Liver (tissue), 7 donors: ENCODE measurements at regions not wholly inside any gene's neighbourhood (a gene's known extent, or its start where the extent isn't known, plus 50 kb on each side); places are given as distances from the start of the nearest gene placed in this dataset.

ENCODE experiments used
- DNase-seq: peaks from one replicate; pipeline ENCODE4 v3.0.0-alpha.2; 2017; ENCODE audit warnings: low spot score
- H3K27ac ChIP-seq, 2 donors: one replicate each; pipeline ENCODE4 v1.7.0; 2013; ENCODE audit warnings: inconsistent platforms in 2 of 2, low read length in 2 of 2, control low read depth in 1 of 2, low read depth in 1 of 2, mild to moderate bottlenecking in 1 of 2
- H3K27me3 ChIP-seq, 4 donors: one replicate each; pipeline versions ENCODE4 v1.6.1 to v1.7.0; 2013; ENCODE audit warnings: low read length in 3 of 4, inconsistent platforms in 1 of 4, mild to moderate bottlenecking in 1 of 4, moderate library complexity in 1 of 4; ENCODE audit not compliant: control insufficient read depth in 4 of 4, insufficient read depth in 4 of 4
- H3K36me3 ChIP-seq, 4 donors: one replicate each; pipeline versions ENCODE4 v1.6.1 to v1.7.0; 2013; ENCODE audit warnings: low read length in 3 of 4, mild to moderate bottlenecking in 3 of 4, low read depth in 1 of 4, moderate library complexity in 1 of 4; ENCODE audit not compliant: control insufficient read depth in 4 of 4, insufficient read depth in 3 of 4
- H3K4me1 ChIP-seq, 4 donors: one replicate each; pipeline versions ENCODE4 v1.6.1 to v1.7.0; 2013; ENCODE audit warnings: low read length in 3 of 4, mild to moderate bottlenecking in 3 of 4, moderate library complexity in 1 of 4; ENCODE audit not compliant: control insufficient read depth in 4 of 4, insufficient read depth in 4 of 4
- H3K4me3 ChIP-seq, 3 donors: one replicate each; pipeline versions ENCODE4 v1.6.1 to v1.7.0; 2013; ENCODE audit warnings: low read length in 3 of 3, control low read depth in 1 of 3, low read depth in 1 of 3, mild to moderate bottlenecking in 1 of 3
- H3K9ac ChIP-seq, 2 donors: one replicate each; pipeline ENCODE4 v1.7.0; 2013; ENCODE audit warnings: low read length in 2 of 2, mild to moderate bottlenecking in 2 of 2, moderate library complexity in 2 of 2, control low read depth in 1 of 2, low read depth in 1 of 2
- H3K9me3 ChIP-seq, 4 donors: one replicate each; pipeline versions ENCODE4 v1.6.1 to v1.7.0; 2013; ENCODE audit warnings: low read length in 3 of 4; ENCODE audit not compliant: control insufficient read depth in 4 of 4
- EGR1 ChIP-seq, 2 donors: IDR thresholded peaks; 2 replicates each; pipeline ENCODE4 v1.6.1; 2016 to 2018; ENCODE audit warnings: antibody characterized with exemption in 2 of 2, low read depth in 2 of 2
- FOXA1 ChIP-seq: IDR thresholded peaks from 2 replicates; pipeline ENCODE4 v1.6.1; 2016; ENCODE audit warnings: antibody characterized with exemption
- FOXA2 ChIP-seq: IDR thresholded peaks from 2 replicates; pipeline ENCODE4 v1.6.1; 2016; ENCODE audit warnings: antibody characterized with exemption
- GABPA ChIP-seq, 2 donors: IDR thresholded peaks in 1 of 2; conservative IDR thresholded peaks in 1 of 2; 2 replicates each; pipeline ENCODE4 v1.6.1; 2016; ENCODE audit warnings: antibody characterized with exemption in 2 of 2, mild to moderate bottlenecking in 1 of 2, moderate library complexity in 1 of 2
- HNF4A ChIP-seq, 2 donors: conservative IDR thresholded peaks; 2 replicates each; pipeline ENCODE4 v1.6.1; 2016; ENCODE audit warnings: antibody characterized with exemption in 2 of 2, mild to moderate bottlenecking in 2 of 2
- HNF4G ChIP-seq: IDR thresholded peaks from 2 replicates; pipeline ENCODE4 v1.6.1; 2016; ENCODE audit warnings: antibody characterized with exemption
- JUND ChIP-seq, 2 donors: IDR thresholded peaks; 2 replicates each; pipeline ENCODE4 v1.6.1; 2016; ENCODE audit warnings: antibody characterized with exemption in 2 of 2
- NR2F2 ChIP-seq: IDR thresholded peaks from 2 replicates; pipeline ENCODE4 v1.6.1; 2016; ENCODE audit warnings: antibody characterized with exemption
- SP1 ChIP-seq: IDR thresholded peaks from 2 replicates; pipeline ENCODE4 v1.6.1; 2018; ENCODE audit warnings: antibody characterized with exemption, mild to moderate bottlenecking
- TAF1 ChIP-seq: conservative IDR thresholded peaks from 2 replicates; pipeline ENCODE4 v1.6.1; 2016; ENCODE audit warnings: antibody characterized with exemption, mild to moderate bottlenecking
- YY1 ChIP-seq: IDR thresholded peaks from 2 replicates; pipeline ENCODE4 v1.6.1; 2016; ENCODE audit warnings: antibody characterized with exemption, mild to moderate bottlenecking
- ZBTB33 ChIP-seq: IDR thresholded peaks from 2 replicates; pipeline ENCODE4 v1.6.1; 2016; ENCODE audit warnings: antibody characterized with exemption
- WGBS: extraction: QIAGEN DNeasy Blood & Tissue Kit; methylation state at CpG from one replicate; pipeline ENCODE4 v1.1.7; 2013; 5-methylcytosine and 5-hydroxymethylcytosine counted together
- TF ChIP-seq, protein P1 (sequence below): IDR thresholded peaks from 2 replicates; pipeline ENCODE4 v1.6.1; 2016; ENCODE audit warnings: antibody characterized with exemption, mild to moderate bottlenecking
- TF ChIP-seq, protein P2 (sequence below): IDR thresholded peaks from 2 replicates; pipeline ENCODE4 v1.6.1; 2016; ENCODE audit warnings: antibody characterized with exemption
- TF ChIP-seq, protein P3 (sequence below): IDR thresholded peaks from 2 replicates; pipeline ENCODE4 v1.6.1; 2016; ENCODE audit warnings: antibody characterized with exemption
- donor health status: healthy.
- donor health status: healthy.
- donor health status: healthy.
- donor health status: healthy.

DNA sequence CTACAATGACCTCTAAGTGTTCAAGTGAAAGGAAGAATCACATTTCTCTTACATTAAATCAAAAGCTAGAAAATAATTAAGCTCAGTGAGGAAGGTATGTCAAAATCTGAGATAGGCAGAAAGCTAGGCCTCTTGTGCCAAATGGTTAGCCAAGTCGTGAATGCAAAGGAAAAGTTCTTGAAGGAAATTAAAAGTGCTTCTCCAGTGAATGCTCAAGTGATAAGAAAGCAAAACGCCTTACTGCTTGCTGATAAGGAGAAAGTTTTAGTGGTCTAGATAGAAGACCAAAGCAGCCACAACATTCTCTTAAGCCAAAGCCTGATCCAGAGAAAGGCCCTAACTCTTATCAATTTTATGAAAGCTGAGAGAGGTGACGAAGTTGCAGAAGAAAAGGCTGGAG lies 932.3 kb upstream of the ACVR2A start:
- no peak overlapping the region for H3K27ac ChIP-seq
- TF ChIP-seq NR2F2 (no peak), FOXA1 (no peak), TAF1 (no peak), GABPA (IDR thresholded peaks at IDR 0.05 in 1 of 2, conservative IDR thresholded peaks at IDR 0.05 in 1 of 2) (no peak)
- WGBS, result 44% methylated on average over 3 of the region's 3 CpGs
- no peak overlapping the region for H3K9ac ChIP-seq
- no peaks in the 10 kb centered on the region for H3K9me3 ChIP-seq
- no peak overlapping the region for H3K4me3 ChIP-seq
- DNase-seq, result no peak
- no peaks in the 10 kb centered on the region for H3K36me3 ChIP-seq
- H3K27me3 ChIP-seq, result peaks cover 0 to 2% (median 0%) of the 10 kb centered on the region in 4 donors
- no peaks in the 10 kb centered on the region for H3K4me1 ChIP-seq

DNA sequence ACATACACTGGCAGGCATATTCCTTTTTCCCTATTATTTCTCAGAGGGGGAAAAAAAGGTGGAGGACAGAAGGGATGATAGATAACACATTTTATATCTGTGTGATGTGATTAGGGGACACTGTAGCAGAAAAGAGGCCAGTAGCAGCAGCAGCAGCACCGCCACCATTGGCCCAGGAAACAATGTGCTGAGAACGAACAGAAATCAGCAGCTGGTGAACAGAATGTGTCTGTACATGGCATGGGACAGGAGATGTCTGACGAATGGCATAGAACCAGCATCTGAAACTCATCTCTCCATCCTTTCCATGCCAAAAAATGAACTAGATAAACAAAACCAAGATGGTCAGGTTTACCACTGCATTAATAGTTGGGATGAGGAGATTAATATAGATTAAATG lies 936.1 kb upstream of the ACVR2A start:
- no peak for DNase-seq
- 75% methylated on average over 3 of the region's 3 CpGs for WGBS
- no peak overlapping the region for H3K9ac ChIP-seq
- TF ChIP-seq HNF4A (conservative IDR thresholded peaks at IDR 0.05), result no peak
- TF ChIP-seq HNF4G, result no peak
- TF ChIP-seq NR2F2, result no peak
- TF ChIP-seq FOXA1, result no peak
- TF ChIP-seq FOXA2, result no peak
- TF ChIP-seq ZBTB33, result no peak
- no peak for TF ChIP-seq TAF1
- no peak for TF ChIP-seq GABPA (IDR thresholded peaks at IDR 0.05 in 1 of 2, conservative IDR thresholded peaks at IDR 0.05 in 1 of 2)
- TF ChIP-seq SP1, result no peak
- TF ChIP-seq, protein P1, sequence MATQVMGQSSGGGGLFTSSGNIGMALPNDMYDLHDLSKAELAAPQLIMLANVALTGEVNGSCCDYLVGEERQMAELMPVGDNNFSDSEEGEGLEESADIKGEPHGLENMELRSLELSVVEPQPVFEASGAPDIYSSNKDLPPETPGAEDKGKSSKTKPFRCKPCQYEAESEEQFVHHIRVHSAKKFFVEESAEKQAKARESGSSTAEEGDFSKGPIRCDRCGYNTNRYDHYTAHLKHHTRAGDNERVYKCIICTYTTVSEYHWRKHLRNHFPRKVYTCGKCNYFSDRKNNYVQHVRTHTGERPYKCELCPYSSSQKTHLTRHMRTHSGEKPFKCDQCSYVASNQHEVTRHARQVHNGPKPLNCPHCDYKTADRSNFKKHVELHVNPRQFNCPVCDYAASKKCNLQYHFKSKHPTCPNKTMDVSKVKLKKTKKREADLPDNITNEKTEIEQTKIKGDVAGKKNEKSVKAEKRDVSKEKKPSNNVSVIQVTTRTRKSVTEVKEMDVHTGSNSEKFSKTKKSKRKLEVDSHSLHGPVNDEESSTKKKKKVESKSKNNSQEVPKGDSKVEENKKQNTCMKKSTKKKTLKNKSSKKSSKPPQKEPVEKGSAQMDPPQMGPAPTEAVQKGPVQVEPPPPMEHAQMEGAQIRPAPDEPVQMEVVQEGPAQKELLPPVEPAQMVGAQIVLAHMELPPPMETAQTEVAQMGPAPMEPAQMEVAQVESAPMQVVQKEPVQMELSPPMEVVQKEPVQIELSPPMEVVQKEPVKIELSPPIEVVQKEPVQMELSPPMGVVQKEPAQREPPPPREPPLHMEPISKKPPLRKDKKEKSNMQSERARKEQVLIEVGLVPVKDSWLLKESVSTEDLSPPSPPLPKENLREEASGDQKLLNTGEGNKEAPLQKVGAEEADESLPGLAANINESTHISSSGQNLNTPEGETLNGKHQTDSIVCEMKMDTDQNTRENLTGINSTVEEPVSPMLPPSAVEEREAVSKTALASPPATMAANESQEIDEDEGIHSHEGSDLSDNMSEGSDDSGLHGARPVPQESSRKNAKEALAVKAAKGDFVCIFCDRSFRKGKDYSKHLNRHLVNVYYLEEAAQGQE, result no peak
- TF ChIP-seq JUND (IDR thresholded peaks at IDR 0.05), result no peak
- TF ChIP-seq YY1, result no peak
- TF ChIP-seq, protein P2, sequence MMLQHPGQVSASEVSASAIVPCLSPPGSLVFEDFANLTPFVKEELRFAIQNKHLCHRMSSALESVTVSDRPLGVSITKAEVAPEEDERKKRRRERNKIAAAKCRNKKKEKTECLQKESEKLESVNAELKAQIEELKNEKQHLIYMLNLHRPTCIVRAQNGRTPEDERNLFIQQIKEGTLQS, result no peak
- TF ChIP-seq, protein P3, sequence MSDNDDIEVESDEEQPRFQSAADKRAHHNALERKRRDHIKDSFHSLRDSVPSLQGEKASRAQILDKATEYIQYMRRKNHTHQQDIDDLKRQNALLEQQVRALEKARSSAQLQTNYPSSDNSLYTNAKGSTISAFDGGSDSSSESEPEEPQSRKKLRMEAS, result no peak
- TF ChIP-seq EGR1 (IDR thresholded peaks at IDR 0.05; ENCODE audit: low read depth in 2 of 2), result no peak
- no peaks in the 10 kb centered on the region for H3K36me3 ChIP-seq
- H3K27ac ChIP-seq, result no peak overlapping the region
- H3K4me1 ChIP-seq, result no peaks in the 10 kb centered on the region
- no peak overlapping the region for H3K4me3 ChIP-seq
- H3K9me3 ChIP-seq, result no peaks in the 10 kb centered on the region
- no peaks in the 10 kb centered on the region for H3K27me3 ChIP-seq
